ENCODE measurements at regions not wholly inside any gene's neighbourhood (a gene's known extent, or its start where the extent isn't known, plus 50 kb on each side); places are given as distances from the start of the nearest gene placed in this dataset.

- no peak for TF ChIP-seq CTCF (IDR thresholded peaks at IDR 0.05)
These were observed 393.6 kb downstream of the CENPC start for GRCh38 chr4:67151376-67152343.

GRCh38 chr4:67141586-67141985, 403.7 kb downstream of the CENPC start:
- TF ChIP-seq CTCF (IDR thresholded peaks at IDR 0.05) = no peak

GRCh38 chr4:67134616-67135015, 410.7 kb downstream of the CENPC start:
- TF ChIP-seq CTCF (IDR thresholded peaks at IDR 0.05) = no peak

- TF ChIP-seq CTCF (IDR thresholded peaks at IDR 0.05) = no peak
These were observed 412.1 kb downstream of the CENPC start for GRCh38 chr4:67133162-67133561.

- TF ChIP-seq CTCF (IDR thresholded peaks at IDR 0.05) = no peak
These were observed 414.1 kb downstream of the CENPC start for GRCh38 chr4:67131224-67131623.

- TF ChIP-seq CTCF (IDR thresholded peaks at IDR 0.05) = no peak
These were observed 414.9 kb downstream of the CENPC start for GRCh38 chr4:67130411-67130810.

GRCh38 chr4:67126570-67126969, 418.7 kb downstream of the CENPC start:
- no peak for TF ChIP-seq CTCF (IDR thresholded peaks at IDR 0.05)
